HEK293 (cell line): ENCODE measurements at regions not wholly inside any gene's neighbourhood (a gene's known extent, or its start where the extent isn't known, plus 50 kb on each side); places are given as distances from the start of the nearest gene placed in this dataset.

Source experiments
- CTCF ChIA-PET: fragments of 350-600 bp; formaldehyde crosslinking; extraction: SDS; loops from one replicate; lab custom pipeline; 2021; ENCODE audit warnings: antibody characterized with exemption; lab: Yijun Ruan, JAX
- POLR2A ChIA-PET: fragments of 300-600 bp; formaldehyde crosslinking; extraction: SDS; loops from one replicate; lab custom pipeline; 2020; ENCODE audit warnings: antibody characterized with exemption, inconsistent platforms; lab: Yijun Ruan, JAX
- H3K27ac ChIP-seq: fragments of 200-500 bp; sonication (Bioruptor generic); 2 replicates; pipeline ENCODE4 v1.5.1; 2014; ENCODE audit warnings: low read depth, low read length, control low read depth, inconsistent platforms; ENCODE audit errors: extremely low read depth
- H3K36me3 ChIP-seq, 2 experiments: fragments of 200-500 bp in 1 of 2; sonication (Bioruptor generic) in 1 of 2; 1 replicate in 1 of 2; 2 replicates in 1 of 2; pipeline ENCODE4 v1.5.1; 2014 to 2017; ENCODE audit warnings: inconsistent platforms in 2 of 2, low read length in 2 of 2; ENCODE audit not compliant: control insufficient read depth in 2 of 2, insufficient read depth in 1 of 2
- H3K4me1 ChIP-seq: fragments of 200-500 bp; sonication (Bioruptor generic); 2 replicates; pipeline ENCODE4 v1.5.1; 2014; ENCODE audit warnings: mild to moderate bottlenecking, low read length, inconsistent platforms; ENCODE audit not compliant: control insufficient read depth, insufficient read depth
- H3K4me3 ChIP-seq: 2 replicates; pipeline ENCODE4 v1.5.1; 2011; ENCODE audit warnings: low read depth, mild to moderate bottlenecking, control low read depth, low read length, moderate library complexity
- H3K9me3 ChIP-seq: fragments of 200-500 bp; sonication (Bioruptor generic); 2 replicates; pipeline ENCODE4 v1.5.1; 2014; ENCODE audit warnings: low read depth, low read length, inconsistent platforms; ENCODE audit not compliant: control insufficient read depth, insufficient read depth
- BCL11A ChIP-seq: fragments of 450-650 bp; formaldehyde crosslinking; IDR thresholded peaks from 2 replicates; pipeline ENCODE4 v1.5.1; 2016; ENCODE audit warnings: low read depth, missing biosample characterization, missing genetic modification characterization
- KLF8 ChIP-seq: fragments of 450-650 bp; formaldehyde crosslinking; IDR thresholded peaks from 2 replicates; pipeline ENCODE4 v1.5.1; 2016; ENCODE audit warnings: missing biosample characterization, missing genetic modification characterization
- PRDM1 ChIP-seq: fragments of 450-650 bp; formaldehyde crosslinking; IDR thresholded peaks from 2 replicates; pipeline ENCODE4; 2016; ENCODE audit warnings: missing biosample characterization, missing genetic modification characterization
- YY1 ChIP-seq: fragments of 450-650 bp; formaldehyde crosslinking; IDR thresholded peaks from 2 replicates; pipeline ENCODE4 v1.5.1; 2018; ENCODE audit warnings: missing biosample characterization, missing genetic modification characterization
- ZFP3 ChIP-seq: fragments of 450-650 bp; formaldehyde crosslinking; IDR thresholded peaks from 2 replicates; pipeline ENCODE4 v1.5.1; 2016; ENCODE audit warnings: low read depth, missing biosample characterization, missing genetic modification characterization
- ZFP37 ChIP-seq: fragments of 450-650 bp; formaldehyde crosslinking; IDR thresholded peaks from 2 replicates; pipeline ENCODE4 v1.5.1; 2016; ENCODE audit warnings: missing biosample characterization, missing genetic modification characterization
- ZNF132 ChIP-seq: fragments of 450-650 bp; formaldehyde crosslinking; IDR thresholded peaks from 2 replicates; pipeline ENCODE4 v1.5.1; 2017; ENCODE audit warnings: missing biosample characterization, missing genetic modification characterization, borderline replicate concordance
- ZNF274 ChIP-seq, 2 experiments: fragments of 200-500 bp in 1 of 2; fragments of 450-650 bp in 1 of 2; sonication (Bioruptor generic) in 1 of 2; formaldehyde crosslinking in 1 of 2; IDR thresholded peaks; 2 replicates each; pipeline versions ENCODE4 v1.5.1 to v1.6.1; 2014 to 2016; ENCODE audit warnings: borderline replicate concordance in 1 of 2, inconsistent platforms in 1 of 2, low read length in 1 of 2, missing biosample characterization in 1 of 2, missing genetic modification characterization in 1 of 2
- ZNF529 ChIP-seq: fragments of 450-650 bp; formaldehyde crosslinking; IDR thresholded peaks from 2 replicates; pipeline ENCODE4 v1.5.1; 2017; ENCODE audit warnings: missing genetic modification characterization, missing biosample characterization; ENCODE audit not compliant: insufficient replicate concordance
- ZNF677 ChIP-seq: fragments of 450-650 bp; IDR thresholded peaks from 2 replicates; pipeline ENCODE4 v1.5.0; 2018; ENCODE audit warnings: missing biosample characterization, mild to moderate bottlenecking, missing genetic modification characterization, moderate library complexity
- ZNF701 ChIP-seq: fragments of 450-650 bp; formaldehyde crosslinking; IDR thresholded peaks from 2 replicates; pipeline ENCODE4 v1.5.1; 2016; ENCODE audit warnings: missing biosample characterization, missing genetic modification characterization
- ZNF768 ChIP-seq: fragments of 450-650 bp; formaldehyde crosslinking; IDR thresholded peaks from 2 replicates; pipeline ENCODE4 v1.5.1; 2018; ENCODE audit warnings: missing biosample characterization, mild to moderate bottlenecking, missing genetic modification characterization
- TF ChIP-seq, protein P1 (sequence below): fragments of 450-650 bp; formaldehyde crosslinking; IDR thresholded peaks from 2 replicates; pipeline ENCODE4 v1.5.1; 2016; ENCODE audit warnings: missing biosample characterization, missing genetic modification characterization
- TF ChIP-seq, protein P2 (sequence below): fragments of 450-650 bp; IDR thresholded peaks from 2 replicates; pipeline ENCODE4 v1.5.1; 2018; ENCODE audit warnings: missing biosample characterization, missing genetic modification characterization
- TF ChIP-seq, protein P3 (sequence below): fragments of 450-650 bp; formaldehyde crosslinking; conservative IDR thresholded peaks from 2 replicates; pipeline ENCODE4 v1.5.1; 2016; ENCODE audit warnings: low read depth, missing biosample characterization, missing genetic modification characterization
- TF ChIP-seq, protein P4 (sequence below): fragments of 450-650 bp; formaldehyde crosslinking; IDR thresholded peaks from 2 replicates; pipeline ENCODE4 v1.5.1; 2016; ENCODE audit warnings: missing biosample characterization, missing genetic modification characterization

DNA sequence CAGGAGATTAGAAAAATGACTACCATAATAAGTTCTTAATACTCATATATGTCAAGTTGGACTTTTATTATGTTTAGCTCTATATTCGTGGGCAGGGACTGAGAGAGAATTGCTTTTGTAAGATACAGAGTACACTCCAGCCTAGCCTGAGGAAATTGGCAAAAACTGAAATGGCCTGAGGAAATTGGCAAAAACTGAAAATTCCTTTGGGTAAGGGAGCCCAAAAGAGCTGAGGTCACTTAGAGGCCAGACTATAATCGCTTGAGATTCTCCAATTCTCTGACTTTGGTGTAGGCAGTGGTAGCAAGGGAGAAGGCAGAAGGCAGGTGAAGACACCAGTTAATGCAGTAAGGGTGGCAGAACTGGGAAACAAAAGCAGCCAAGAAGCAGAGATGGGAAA, 124.5 kb upstream of the HCCS start:
- H3K27ac ChIP-seq = no peak overlapping the region
- no peaks in the 10 kb centered on the region for H3K4me1 ChIP-seq
- ChIA-PET POLR2A (no interaction called here), CTCF (no interaction called here)
- H3K9me3 ChIP-seq = no peaks in the 10 kb centered on the region
- no peaks in the 10 kb centered on the region for H3K36me3 ChIP-seq
- no peak overlapping the region for H3K4me3 ChIP-seq
- TF ChIP-seq ZNF677 (no peak), ZFP37 (tag by site-specific recombination) (no peak), ZNF132 (no peak), BCL11A (tag by site-specific recombination) (no peak), ZNF701 (tag by site-specific recombination) (no peak), ZFP3 (tag by site-specific recombination) (no peak), ZNF529 (tag by site-specific recombination) (no peak), PRDM1 (tag by site-specific recombination) (no peak)
- TF ChIP-seq, protein P1, sequence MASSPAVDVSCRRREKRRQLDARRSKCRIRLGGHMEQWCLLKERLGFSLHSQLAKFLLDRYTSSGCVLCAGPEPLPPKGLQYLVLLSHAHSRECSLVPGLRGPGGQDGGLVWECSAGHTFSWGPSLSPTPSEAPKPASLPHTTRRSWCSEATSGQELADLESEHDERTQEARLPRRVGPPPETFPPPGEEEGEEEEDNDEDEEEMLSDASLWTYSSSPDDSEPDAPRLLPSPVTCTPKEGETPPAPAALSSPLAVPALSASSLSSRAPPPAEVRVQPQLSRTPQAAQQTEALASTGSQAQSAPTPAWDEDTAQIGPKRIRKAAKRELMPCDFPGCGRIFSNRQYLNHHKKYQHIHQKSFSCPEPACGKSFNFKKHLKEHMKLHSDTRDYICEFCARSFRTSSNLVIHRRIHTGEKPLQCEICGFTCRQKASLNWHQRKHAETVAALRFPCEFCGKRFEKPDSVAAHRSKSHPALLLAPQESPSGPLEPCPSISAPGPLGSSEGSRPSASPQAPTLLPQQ (tag by site-specific recombination) = no peak
- TF ChIP-seq, protein P2, sequence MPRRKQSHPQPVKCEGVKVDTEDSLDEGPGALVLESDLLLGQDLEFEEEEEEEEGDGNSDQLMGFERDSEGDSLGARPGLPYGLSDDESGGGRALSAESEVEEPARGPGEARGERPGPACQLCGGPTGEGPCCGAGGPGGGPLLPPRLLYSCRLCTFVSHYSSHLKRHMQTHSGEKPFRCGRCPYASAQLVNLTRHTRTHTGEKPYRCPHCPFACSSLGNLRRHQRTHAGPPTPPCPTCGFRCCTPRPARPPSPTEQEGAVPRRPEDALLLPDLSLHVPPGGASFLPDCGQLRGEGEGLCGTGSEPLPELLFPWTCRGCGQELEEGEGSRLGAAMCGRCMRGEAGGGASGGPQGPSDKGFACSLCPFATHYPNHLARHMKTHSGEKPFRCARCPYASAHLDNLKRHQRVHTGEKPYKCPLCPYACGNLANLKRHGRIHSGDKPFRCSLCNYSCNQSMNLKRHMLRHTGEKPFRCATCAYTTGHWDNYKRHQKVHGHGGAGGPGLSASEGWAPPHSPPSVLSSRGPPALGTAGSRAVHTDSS (tag by site-specific recombination) = no peak
- TF ChIP-seq, protein P3, sequence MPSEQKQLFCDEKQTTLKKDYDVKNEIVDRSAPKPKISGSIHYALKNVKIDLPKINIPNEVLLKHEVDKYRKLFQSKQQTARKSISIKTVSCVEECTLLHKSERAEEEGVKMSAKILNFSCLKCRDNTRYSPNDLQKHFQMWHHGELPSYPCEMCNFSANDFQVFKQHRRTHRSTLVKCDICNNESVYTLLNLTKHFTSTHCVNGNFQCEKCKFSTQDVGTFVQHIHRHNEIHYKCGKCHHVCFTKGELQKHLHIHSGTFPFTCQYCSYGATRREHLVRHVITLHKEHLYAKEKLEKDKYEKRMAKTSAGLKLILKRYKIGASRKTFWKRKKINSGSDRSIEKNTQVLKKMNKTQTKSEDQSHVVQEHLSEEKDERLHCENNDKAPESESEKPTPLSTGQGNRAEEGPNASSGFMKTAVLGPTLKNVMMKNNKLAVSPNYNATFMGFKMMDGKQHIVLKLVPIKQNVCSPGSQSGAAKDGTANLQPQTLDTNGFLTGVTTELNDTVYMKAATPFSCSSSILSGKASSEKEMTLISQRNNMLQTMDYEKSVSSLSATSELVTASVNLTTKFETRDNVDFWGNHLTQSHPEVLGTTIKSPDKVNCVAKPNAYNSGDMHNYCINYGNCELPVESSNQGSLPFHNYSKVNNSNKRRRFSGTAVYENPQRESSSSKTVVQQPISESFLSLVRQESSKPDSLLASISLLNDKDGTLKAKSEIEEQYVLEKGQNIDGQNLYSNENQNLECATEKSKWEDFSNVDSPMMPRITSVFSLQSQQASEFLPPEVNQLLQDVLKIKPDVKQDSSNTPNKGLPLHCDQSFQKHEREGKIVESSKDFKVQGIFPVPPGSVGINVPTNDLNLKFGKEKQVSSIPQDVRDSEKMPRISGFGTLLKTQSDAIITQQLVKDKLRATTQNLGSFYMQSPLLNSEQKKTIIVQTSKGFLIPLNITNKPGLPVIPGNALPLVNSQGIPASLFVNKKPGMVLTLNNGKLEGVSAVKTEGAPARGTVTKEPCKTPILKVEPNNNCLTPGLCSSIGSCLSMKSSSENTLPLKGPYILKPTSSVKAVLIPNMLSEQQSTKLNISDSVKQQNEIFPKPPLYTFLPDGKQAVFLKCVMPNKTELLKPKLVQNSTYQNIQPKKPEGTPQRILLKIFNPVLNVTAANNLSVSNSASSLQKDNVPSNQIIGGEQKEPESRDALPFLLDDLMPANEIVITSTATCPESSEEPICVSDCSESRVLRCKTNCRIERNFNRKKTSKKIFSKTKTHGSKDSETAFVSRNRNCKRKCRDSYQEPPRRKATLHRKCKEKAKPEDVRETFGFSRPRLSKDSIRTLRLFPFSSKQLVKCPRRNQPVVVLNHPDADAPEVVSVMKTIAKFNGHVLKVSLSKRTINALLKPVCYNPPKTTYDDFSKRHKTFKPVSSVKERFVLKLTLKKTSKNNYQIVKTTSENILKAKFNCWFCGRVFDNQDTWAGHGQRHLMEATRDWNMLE (tag by site-specific recombination) = no peak
- TF ChIP-seq, protein P4, sequence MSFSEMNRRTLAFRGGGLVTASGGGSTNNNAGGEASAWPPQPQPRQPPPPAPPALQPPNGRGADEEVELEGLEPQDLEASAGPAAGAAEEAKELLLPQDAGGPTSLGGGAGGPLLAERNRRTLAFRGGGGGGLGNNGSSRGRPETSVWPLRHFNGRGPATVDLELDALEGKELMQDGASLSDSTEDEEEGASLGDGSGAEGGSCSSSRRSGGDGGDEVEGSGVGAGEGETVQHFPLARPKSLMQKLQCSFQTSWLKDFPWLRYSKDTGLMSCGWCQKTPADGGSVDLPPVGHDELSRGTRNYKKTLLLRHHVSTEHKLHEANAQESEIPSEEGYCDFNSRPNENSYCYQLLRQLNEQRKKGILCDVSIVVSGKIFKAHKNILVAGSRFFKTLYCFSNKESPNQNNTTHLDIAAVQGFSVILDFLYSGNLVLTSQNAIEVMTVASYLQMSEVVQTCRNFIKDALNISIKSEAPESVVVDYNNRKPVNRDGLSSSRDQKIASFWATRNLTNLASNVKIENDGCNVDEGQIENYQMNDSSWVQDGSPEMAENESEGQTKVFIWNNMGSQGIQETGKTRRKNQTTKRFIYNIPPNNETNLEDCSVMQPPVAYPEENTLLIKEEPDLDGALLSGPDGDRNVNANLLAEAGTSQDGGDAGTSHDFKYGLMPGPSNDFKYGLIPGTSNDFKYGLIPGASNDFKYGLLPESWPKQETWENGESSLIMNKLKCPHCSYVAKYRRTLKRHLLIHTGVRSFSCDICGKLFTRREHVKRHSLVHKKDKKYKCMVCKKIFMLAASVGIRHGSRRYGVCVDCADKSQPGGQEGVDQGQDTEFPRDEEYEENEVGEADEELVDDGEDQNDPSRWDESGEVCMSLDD (tag by site-specific recombination) = no peak

DNA sequence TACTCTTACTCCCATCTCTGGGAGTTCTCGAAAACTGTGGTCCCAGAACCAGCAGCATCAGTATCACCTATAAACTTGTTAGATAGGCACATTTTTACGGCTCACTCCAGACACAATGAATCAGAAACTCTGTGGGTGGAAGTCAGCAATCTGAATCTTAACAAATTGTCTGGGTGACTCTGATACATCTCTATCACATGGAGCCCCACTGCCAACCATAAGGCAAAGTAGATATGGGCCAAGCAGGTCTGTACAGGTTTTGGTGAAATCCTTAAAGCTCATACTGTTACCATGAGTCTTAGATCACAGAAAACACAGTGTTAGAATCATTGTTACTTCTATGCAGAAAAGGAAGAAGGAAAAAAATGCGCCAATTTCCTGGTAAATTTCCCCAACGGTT, 122.5 kb upstream of the HCCS start:
- H3K4me1 ChIP-seq = no peaks in the 10 kb centered on the region
- H3K4me3 ChIP-seq = no peak overlapping the region
- no peak overlapping the region for H3K27ac ChIP-seq
- POLR2A ChIA-PET = no interaction called here
- no peaks in the 10 kb centered on the region for H3K36me3 ChIP-seq
- no peaks in the 10 kb centered on the region for H3K9me3 ChIP-seq
- TF ChIP-seq ZNF768 (tag by site-specific recombination) = no peak
- no peak for TF ChIP-seq ZNF274 (IDR thresholded peaks at IDR 0.05; ENCODE audit: low read length)
- no peak for TF ChIP-seq ZNF274 (tag by site-specific recombination; IDR thresholded peaks at IDR 0.05; ENCODE audit: borderline replicate concordance)
- TF ChIP-seq KLF8 (tag by site-specific recombination) = no peak
- no peak for TF ChIP-seq YY1 (tag by site-specific recombination)
- CTCF ChIA-PET = no interaction called here
